Liver (tissue), 8 donors: ENCODE measurements at regions not wholly inside any gene's neighbourhood (a gene's known extent, or its start where the extent isn't known, plus 50 kb on each side); places are given as distances from the start of the nearest gene placed in this dataset.

ENCODE experiments used
- DNase-seq: peaks from one replicate; pipeline ENCODE4 v3.0.0-alpha.2; 2017; ENCODE audit warnings: low spot score
- H3K27ac ChIP-seq, 2 donors: one replicate each; pipeline ENCODE4 v1.7.0; 2013; ENCODE audit warnings: inconsistent platforms in 2 of 2, low read length in 2 of 2, control low read depth in 1 of 2, low read depth in 1 of 2, mild to moderate bottlenecking in 1 of 2
- H3K27me3 ChIP-seq, 4 donors: one replicate each; pipeline versions ENCODE4 v1.6.1 to v1.7.0; 2013; ENCODE audit warnings: low read length in 3 of 4, inconsistent platforms in 1 of 4, mild to moderate bottlenecking in 1 of 4, moderate library complexity in 1 of 4; ENCODE audit not compliant: control insufficient read depth in 4 of 4, insufficient read depth in 4 of 4
- H3K36me3 ChIP-seq, 4 donors: one replicate each; pipeline versions ENCODE4 v1.6.1 to v1.7.0; 2013; ENCODE audit warnings: low read length in 3 of 4, mild to moderate bottlenecking in 3 of 4, low read depth in 1 of 4, moderate library complexity in 1 of 4; ENCODE audit not compliant: control insufficient read depth in 4 of 4, insufficient read depth in 3 of 4
- H3K4me1 ChIP-seq, 4 donors: one replicate each; pipeline versions ENCODE4 v1.6.1 to v1.7.0; 2013; ENCODE audit warnings: low read length in 3 of 4, mild to moderate bottlenecking in 3 of 4, moderate library complexity in 1 of 4; ENCODE audit not compliant: control insufficient read depth in 4 of 4, insufficient read depth in 4 of 4
- H3K4me3 ChIP-seq, 3 donors: one replicate each; pipeline versions ENCODE4 v1.6.1 to v1.7.0; 2013; ENCODE audit warnings: low read length in 3 of 3, control low read depth in 1 of 3, low read depth in 1 of 3, mild to moderate bottlenecking in 1 of 3
- H3K9ac ChIP-seq, 2 donors: one replicate each; pipeline ENCODE4 v1.7.0; 2013; ENCODE audit warnings: low read length in 2 of 2, mild to moderate bottlenecking in 2 of 2, moderate library complexity in 2 of 2, control low read depth in 1 of 2, low read depth in 1 of 2
- H3K9me3 ChIP-seq, 4 donors: one replicate each; pipeline versions ENCODE4 v1.6.1 to v1.7.0; 2013; ENCODE audit warnings: low read length in 3 of 4; ENCODE audit not compliant: control insufficient read depth in 4 of 4
- ATF3 ChIP-seq: IDR thresholded peaks from 2 replicates; pipeline ENCODE4 v1.6.1; 2016; ENCODE audit warnings: antibody characterized with exemption
- CTCF ChIP-seq: fragments of 150-350 bp; IDR thresholded peaks from 2 replicates; pipeline ENCODE4 v1.5.1; 2017; ENCODE audit warnings: improper control_type of control experiment, low read depth, low read length; ENCODE audit not compliant: missing input control
- EGR1 ChIP-seq, 2 donors: IDR thresholded peaks; 2 replicates each; pipeline ENCODE4 v1.6.1; 2016 to 2018; ENCODE audit warnings: antibody characterized with exemption in 2 of 2, low read depth in 2 of 2
- FOXA1 ChIP-seq: IDR thresholded peaks from 2 replicates; pipeline ENCODE4 v1.6.1; 2016; ENCODE audit warnings: antibody characterized with exemption
- GABPA ChIP-seq, 2 donors: IDR thresholded peaks in 1 of 2; conservative IDR thresholded peaks in 1 of 2; 2 replicates each; pipeline ENCODE4 v1.6.1; 2016; ENCODE audit warnings: antibody characterized with exemption in 2 of 2, mild to moderate bottlenecking in 1 of 2, moderate library complexity in 1 of 2
- HNF4A ChIP-seq, 2 donors: conservative IDR thresholded peaks; 2 replicates each; pipeline ENCODE4 v1.6.1; 2016; ENCODE audit warnings: antibody characterized with exemption in 2 of 2, mild to moderate bottlenecking in 2 of 2
- HNF4G ChIP-seq: IDR thresholded peaks from 2 replicates; pipeline ENCODE4 v1.6.1; 2016; ENCODE audit warnings: antibody characterized with exemption
- JUND ChIP-seq, 2 donors: IDR thresholded peaks; 2 replicates each; pipeline ENCODE4 v1.6.1; 2016; ENCODE audit warnings: antibody characterized with exemption in 2 of 2
- MAX ChIP-seq: IDR thresholded peaks from 2 replicates; pipeline ENCODE4 v1.6.1; 2016; ENCODE audit warnings: antibody characterized with exemption
- NR2F2 ChIP-seq: IDR thresholded peaks from 2 replicates; pipeline ENCODE4 v1.6.1; 2016; ENCODE audit warnings: antibody characterized with exemption
- RAD21 ChIP-seq, 2 donors: IDR thresholded peaks; 2 replicates each; pipeline ENCODE4 v1.6.1; 2016; ENCODE audit warnings: antibody characterized with exemption in 2 of 2, mild to moderate bottlenecking in 2 of 2
- REST ChIP-seq: IDR thresholded peaks from 2 replicates; pipeline ENCODE4 v1.6.1; 2016; ENCODE audit warnings: antibody characterized with exemption, mild to moderate bottlenecking
- RXRA ChIP-seq, 2 donors: IDR thresholded peaks; 2 replicates each; pipeline ENCODE4 v1.6.1; 2017 to 2018; ENCODE audit warnings: antibody characterized with exemption in 2 of 2, mild to moderate bottlenecking in 1 of 2
- SP1 ChIP-seq: IDR thresholded peaks from 2 replicates; pipeline ENCODE4 v1.6.1; 2018; ENCODE audit warnings: antibody characterized with exemption, mild to moderate bottlenecking
- TAF1 ChIP-seq: conservative IDR thresholded peaks from 2 replicates; pipeline ENCODE4 v1.6.1; 2016; ENCODE audit warnings: antibody characterized with exemption, mild to moderate bottlenecking
- ZBTB33 ChIP-seq: IDR thresholded peaks from 2 replicates; pipeline ENCODE4 v1.6.1; 2016; ENCODE audit warnings: antibody characterized with exemption
- WGBS: extraction: QIAGEN DNeasy Blood & Tissue Kit; methylation state at CpG from one replicate; pipeline ENCODE4 v1.1.7; 2013; 5-methylcytosine and 5-hydroxymethylcytosine counted together
- donor health status: healthy.
- donor health status: healthy.
- donor health status: healthy.
- donor health status: healthy.
- donor health status: healthy.

- TF ChIP-seq MAX (no peak), JUND (IDR thresholded peaks at IDR 0.05) (no peak), HNF4G (no peak), NR2F2 (no peak), HNF4A (conservative IDR thresholded peaks at IDR 0.05) (no peak)
Observed at GRCh38 chr13:86864376-86864775, 806.8 kb upstream of the SLITRK5 start (continued).

GRCh38 chr13:86870444-86870843 lies 800.7 kb upstream of the SLITRK5 start:
- 2% methylated on average over 2 of the region's 2 CpGs for WGBS
- DNase-seq, result no peak
- H3K4me3 ChIP-seq, result no peak overlapping the region
- no peak overlapping the region for H3K27ac ChIP-seq
- peaks cover 2 to 8% (median 4%) of the 10 kb centered on the region in 4 donors for H3K4me1 ChIP-seq
- H3K27me3 ChIP-seq, result no peaks in the 10 kb centered on the region
- no peaks in the 10 kb centered on the region for H3K9me3 ChIP-seq
- TF ChIP-seq GABPA (IDR thresholded peaks at IDR 0.05 in 1 of 2, conservative IDR thresholded peaks at IDR 0.05 in 1 of 2) (no peak), RAD21 (IDR thresholded peaks at IDR 0.05) (peak; percentile 82 to 88), CTCF (peak; percentile 66)
- H3K9ac ChIP-seq, result no peak overlapping the region
- H3K36me3 ChIP-seq, result no peaks in the 10 kb centered on the region

- H3K9me3 ChIP-seq, result no peaks in the 10 kb centered on the region
- 74% methylated on average over 1 of the region's 1 CpG for WGBS
Observed at GRCh38 chr13:86877441-86877840, 793.7 kb upstream of the SLITRK5 start.

More at GRCh38 chr13:86877441-86877840, 793.7 kb upstream of the SLITRK5 start:
- Histone ChIP-seq H3K27me3 (no peaks in the 10 kb centered on the region), H3K36me3 (no peaks in the 10 kb centered on the region), H3K4me1 (no peaks in the 10 kb centered on the region), H3K4me3 (no peak overlapping the region), H3K27ac (no peak overlapping the region), H3K9ac (no peak overlapping the region)
- no peak for TF ChIP-seq FOXA1
- TF ChIP-seq NR2F2, result no peak
- TF ChIP-seq HNF4A (conservative IDR thresholded peaks at IDR 0.05), result no peak
- no peak for TF ChIP-seq GABPA (IDR thresholded peaks at IDR 0.05 in 1 of 2, conservative IDR thresholded peaks at IDR 0.05 in 1 of 2)
- TF ChIP-seq ZBTB33, result no peak
- TF ChIP-seq RXRA (IDR thresholded peaks at IDR 0.05), result no peak
- no peak for TF ChIP-seq REST
- TF ChIP-seq CTCF, result no peak
- TF ChIP-seq MAX, result no peak
- TF ChIP-seq ATF3, result no peak
- TF ChIP-seq SP1, result no peak
- no peak for TF ChIP-seq TAF1
- no peak for TF ChIP-seq JUND (IDR thresholded peaks at IDR 0.05)
- no peak for TF ChIP-seq EGR1 (IDR thresholded peaks at IDR 0.05; ENCODE audit: low read depth in 2 of 2)
- no peak for DNase-seq
